CD14-positive monocyte (primary cell): ENCODE measurements at regions not wholly inside any gene's neighbourhood (a gene's known extent, or its start where the extent isn't known, plus 50 kb on each side); places are given as distances from the start of the nearest gene placed in this dataset.

ENCODE experiments used
- DNase-seq, 3 donors: peaks; one replicate each; pipeline ENCODE4 v3.0.0-alpha.2; 2011 to 2022
- H2AFZ ChIP-seq: 2 replicates; pipeline ENCODE4 v1.6.0; 2012; ENCODE audit warnings: mild to moderate bottlenecking, low read depth, low read length, inconsistent platforms; ENCODE audit not compliant: insufficient read depth, poor library complexity, severe bottlenecking
- H3K27ac ChIP-seq, 2 donors: 1 replicate in 1 of 2; 2 replicates in 1 of 2; pipeline ENCODE4 v1.5.1; 2012 to 2013; ENCODE audit warnings: low read length in 2 of 2, control low read depth in 1 of 2, inconsistent platforms in 1 of 2, low read depth in 1 of 2, mild to moderate bottlenecking in 1 of 2
- H3K27me3 ChIP-seq, 2 donors: one replicate each; pipeline versions ENCODE4 v1.6.0 to v1.6.1; 2011 to 2013; ENCODE audit warnings: low read length in 2 of 2; ENCODE audit not compliant: control insufficient read depth in 2 of 2, insufficient read depth in 2 of 2
- H3K36me3 ChIP-seq, 2 donors: replicated peaks in 1 of 2; 1 replicate in 1 of 2; 2 replicates in 1 of 2; pipeline versions ENCODE4 v1.5.1 to v1.6.1; 2012 to 2013; ENCODE audit warnings: low read length in 2 of 2, control low read depth in 1 of 2, inconsistent platforms in 1 of 2, mild to moderate bottlenecking in 1 of 2; ENCODE audit not compliant: insufficient read depth in 2 of 2, control insufficient read depth in 1 of 2
- H3K4me1 ChIP-seq, 2 donors: 1 replicate in 1 of 2; 2 replicates in 1 of 2; pipeline versions ENCODE4 v1.5.1 to v1.6.1; 2012 to 2013; ENCODE audit warnings: low read length in 2 of 2, control low read depth in 1 of 2, inconsistent platforms in 1 of 2, mild to moderate bottlenecking in 1 of 2, moderate library complexity in 1 of 2; ENCODE audit not compliant: insufficient read depth in 2 of 2, control insufficient read depth in 1 of 2
- H3K4me2 ChIP-seq: replicated peaks from 2 replicates; pipeline ENCODE3; 2012; ENCODE audit warnings: low read length, moderate library complexity, mild to moderate bottlenecking; ENCODE audit not compliant: poor library complexity, severe bottlenecking; ENCODE audit errors: extremely low read depth
- H3K4me3 ChIP-seq, 3 experiments: fragments of 200-600 bp in 1 of 3; sonication (generic) in 1 of 3; replicated peaks in 1 of 3; 1 replicate in 2 of 3; 2 replicates in 1 of 3; pipeline ENCODE4 v1.5.1; 2011 to 2013; ENCODE audit warnings: low read length in 3 of 3, mild to moderate bottlenecking in 3 of 3, control low read depth in 2 of 3, low read depth in 2 of 3, inconsistent platforms in 1 of 3, moderate library complexity in 1 of 3
- H3K79me2 ChIP-seq: 2 replicates; pipeline ENCODE4 v1.6.0; 2012; ENCODE audit warnings: mild to moderate bottlenecking, control low read depth, inconsistent platforms, low read length, moderate library complexity; ENCODE audit not compliant: insufficient read depth
- H3K9ac ChIP-seq: 2 replicates; pipeline ENCODE4 v1.6.0; 2017; ENCODE audit warnings: low read length, mild to moderate bottlenecking; ENCODE audit not compliant: insufficient read depth, poor library complexity, severe bottlenecking
- H3K9me3 ChIP-seq, 2 donors: replicated peaks in 1 of 2; 1 replicate in 1 of 2; 2 replicates in 1 of 2; pipeline versions ENCODE4 v1.5.1 to v1.6.1; 2012 to 2013; ENCODE audit warnings: low read length in 2 of 2, control low read depth in 1 of 2; ENCODE audit not compliant: control insufficient read depth in 1 of 2, insufficient read depth in 1 of 2
- H4K20me1 ChIP-seq: 2 replicates; pipeline ENCODE4 v1.6.0; 2012; ENCODE audit warnings: mild to moderate bottlenecking, low read length, control low read depth, moderate library complexity; ENCODE audit not compliant: insufficient read depth
- H3K27ac Mint-ChIP-seq, 7 donors: one replicate each; pipeline ENCODE4 v1.8.0; 2020; ENCODE audit warnings: mild to moderate bottlenecking in 7 of 7, mixed read lengths in 7 of 7, moderate library complexity in 6 of 7, inconsistent platforms in 2 of 7
- H3K27me3 Mint-ChIP-seq, 3 donors: one replicate each; pipeline ENCODE4 v1.8.0; 2021 to 2022; ENCODE audit warnings: low read depth in 3 of 3, mild to moderate bottlenecking in 3 of 3, mixed read lengths in 3 of 3, moderate library complexity in 3 of 3, inconsistent platforms in 1 of 3
- H3K36me3 Mint-ChIP-seq, 2 donors: one replicate each; pipeline ENCODE4 v1.8.0; 2020; ENCODE audit warnings: mixed read lengths in 2 of 2, inconsistent platforms in 1 of 2, mild to moderate bottlenecking in 1 of 2
- H3K4me1 Mint-ChIP-seq: one replicate; pipeline ENCODE4 v1.8.0; 2020; ENCODE audit warnings: mild to moderate bottlenecking, mixed read lengths
- H3K4me3 Mint-ChIP-seq, 2 donors: one replicate each; pipeline ENCODE4 v1.8.0; 2020; ENCODE audit warnings: mild to moderate bottlenecking in 2 of 2, mixed read lengths in 2 of 2, moderate library complexity in 1 of 2
- H3K9me3 Mint-ChIP-seq, 7 donors: one replicate each; pipeline ENCODE4 v1.8.0; 2020 to 2022; ENCODE audit warnings: mixed read lengths in 7 of 7, mild to moderate bottlenecking in 6 of 7, moderate library complexity in 6 of 7, inconsistent platforms in 2 of 7
- CTCF ChIP-seq: fragments of 200-600 bp; IDR thresholded peaks from one replicate; pipeline ENCODE4 v1.8.0; 2022; ENCODE audit warnings: antibody characterized with exemption, mild to moderate bottlenecking
- WGBS: methylation state at CpG from one replicate; pipeline ENCODE4 v1.1.5; 2013; ENCODE audit warnings: missing lambda C conversion rate; ENCODE audit not compliant: insufficient coverage; 5-methylcytosine and 5-hydroxymethylcytosine counted together
- intact Hi-C, 2 donors: fragments of 100-400 bp; cut with micrococcal nuclease; formaldehyde crosslinking; loops; one replicate each; pipeline versions ENCODE4 v1.15.0 to v1.15.1; 2023

GRCh38 chr7:25638590-25639244 is 410.4 kb upstream of the NPVF start:
- H3K27ac ChIP-seq, result no peak overlapping the region
- Mint-ChIP-seq H3K36me3 (no peaks in the 10 kb centered on the region), H3K27ac (peak overlapping the region in 1 of 7 donors; percentile 63), H3K9me3 (no peaks in the 10 kb centered on the region), H3K4me1 (peaks cover 13% of the 10 kb centered on the region), H3K4me3 (no peak overlapping the region), H3K27me3 (peaks cover 0 to 1% (median 0%) of the 10 kb centered on the region in 3 donors)
- H3K4me2 ChIP-seq, result no peak overlapping the region
- no peaks in the 10 kb centered on the region for H3K79me2 ChIP-seq
- intact Hi-C loops, result no loop called here
- peaks cover 11% of the 10 kb centered on the region in 2 donors for H3K4me1 ChIP-seq
- DNase-seq, result no peak
- H4K20me1 ChIP-seq, result no peaks in the 10 kb centered on the region
- H3K27me3 ChIP-seq, result no peaks in the 10 kb centered on the region
- H2AFZ ChIP-seq, result no peak overlapping the region
- TF ChIP-seq CTCF, result no peak
- H3K9me3 ChIP-seq, result no peaks in the 10 kb centered on the region
- WGBS, result 92% methylated on average over 1 of the region's 7 CpGs
- H3K36me3 ChIP-seq, result no peaks in the 10 kb centered on the region
- no peak overlapping the region for H3K4me3 ChIP-seq
- no peak overlapping the region for H3K9ac ChIP-seq

- intact Hi-C loops, result no loop called here
- Histone ChIP-seq H3K4me2 (no peak overlapping the region), H3K27ac (peak overlapping the region in 1 of 2 donors; percentile 26), H3K9me3 (no peaks in the 10 kb centered on the region), H3K9ac (no peak overlapping the region), H4K20me1 (no peaks in the 10 kb centered on the region), H3K4me3 (no peak overlapping the region), H2AFZ (no peak overlapping the region), H3K79me2 (no peaks in the 10 kb centered on the region), H3K4me1 (peaks cover 18 to 20% of the 10 kb centered on the region in 2 donors), H3K36me3 (no peaks in the 10 kb centered on the region), H3K27me3 (no peaks in the 10 kb centered on the region)
- Mint-ChIP-seq H3K27ac (peak overlapping the region in 5 of 7 donors; percentile 3 to 71 (median 62)), H3K9me3 (peaks cover 0 to 8% (median 0%) of the 10 kb centered on the region in 7 donors), H3K27me3 (peaks cover 0 to 3% (median 0%) of the 10 kb centered on the region in 3 donors), H3K4me3 (no peak overlapping the region), H3K36me3 (no peaks in the 10 kb centered on the region), H3K4me1 (peaks cover 20% of the 10 kb centered on the region)
- DNase-seq, result peak in 2 of 3 donors; percentile 25 to 46
- no peak for TF ChIP-seq CTCF
- no CpG with 5 or more reads among the region's 3 CpGs for WGBS
These were observed 414.6 kb upstream of the NPVF start for GRCh38 chr7:25642849-25643248.
